Fibroblast of skin of scalp (primary cell): ENCODE measurements at regions not wholly inside any gene's neighbourhood (a gene's known extent, or its start where the extent isn't known, plus 50 kb on each side); places are given as distances from the start of the nearest gene placed in this dataset.

Experiments
- DNase-seq: peaks from one replicate; pipeline ENCODE4 v3.0.0-alpha.2; 2013

GRCh38 chr16:65947951-65948350 is 418.5 kb upstream of the CDH5 start:
- no peak for DNase-seq

DNA sequence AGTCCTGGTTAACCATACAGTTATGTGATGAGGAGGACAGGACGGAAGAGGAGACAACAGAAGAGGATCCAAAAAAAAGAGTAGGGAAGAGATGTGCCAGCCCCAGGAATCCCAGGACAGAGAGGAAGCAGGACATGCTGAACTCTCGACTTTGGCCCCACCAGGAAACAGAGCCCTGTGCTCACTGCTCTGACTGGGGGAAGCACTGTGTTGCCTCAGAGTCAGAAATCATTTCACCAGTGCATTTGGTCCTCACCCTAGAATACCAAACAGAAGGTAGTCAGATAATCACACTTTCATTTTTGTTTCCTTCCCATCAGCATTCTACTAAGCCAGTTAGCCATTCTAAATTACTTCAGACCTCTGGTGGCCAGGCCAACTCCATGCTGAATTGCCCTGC is 421.0 kb upstream of the CDH5 start:
- no peak for DNase-seq

DNA sequence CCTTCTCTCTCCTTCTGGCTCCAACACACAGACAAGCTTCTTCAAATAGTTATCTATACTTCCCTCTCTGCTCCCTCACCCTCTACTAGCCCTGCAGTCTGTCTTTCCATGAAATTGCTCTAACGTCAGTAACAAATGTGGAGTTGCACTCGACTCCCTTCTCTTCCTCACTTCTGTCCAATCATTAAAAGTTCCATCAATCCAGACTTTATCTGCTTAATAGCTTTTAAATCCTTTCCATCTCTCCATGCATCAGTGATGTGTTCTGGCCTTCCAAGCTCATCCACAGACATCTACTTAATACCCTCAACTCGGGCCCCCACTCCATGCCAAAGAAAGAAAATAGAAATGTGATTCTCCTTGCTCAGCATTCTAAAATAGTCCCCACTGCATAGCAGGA is 422.1 kb upstream of the CDH5 start:
- no peak for DNase-seq

GRCh38 chr16:65940711-65941110 is 425.8 kb upstream of the CDH5 start:
- no peak for DNase-seq

GRCh38 chr16:65938083-65938482 is 428.4 kb upstream of the CDH5 start:
- no peak for DNase-seq

DNA sequence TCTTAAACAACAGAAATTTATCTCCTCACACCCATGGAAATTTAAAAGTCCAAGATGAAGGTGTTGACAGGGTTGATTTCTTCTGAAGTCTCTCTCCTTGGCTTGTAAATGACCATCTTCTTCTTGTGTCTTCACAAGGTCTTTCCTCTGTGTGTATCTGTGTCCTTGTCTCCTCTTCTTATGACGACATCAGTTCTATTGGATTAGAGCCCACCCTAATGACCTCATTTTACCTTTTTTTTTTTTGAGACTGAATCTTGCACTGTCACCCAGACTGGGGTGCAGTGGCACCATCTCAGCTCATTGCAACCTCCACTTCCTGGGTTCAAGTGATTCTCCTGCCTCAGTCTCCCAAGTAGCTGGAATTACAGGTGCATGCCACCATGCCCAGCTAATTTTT is 429.0 kb upstream of the CDH5 start:
- no peak for DNase-seq

DNA sequence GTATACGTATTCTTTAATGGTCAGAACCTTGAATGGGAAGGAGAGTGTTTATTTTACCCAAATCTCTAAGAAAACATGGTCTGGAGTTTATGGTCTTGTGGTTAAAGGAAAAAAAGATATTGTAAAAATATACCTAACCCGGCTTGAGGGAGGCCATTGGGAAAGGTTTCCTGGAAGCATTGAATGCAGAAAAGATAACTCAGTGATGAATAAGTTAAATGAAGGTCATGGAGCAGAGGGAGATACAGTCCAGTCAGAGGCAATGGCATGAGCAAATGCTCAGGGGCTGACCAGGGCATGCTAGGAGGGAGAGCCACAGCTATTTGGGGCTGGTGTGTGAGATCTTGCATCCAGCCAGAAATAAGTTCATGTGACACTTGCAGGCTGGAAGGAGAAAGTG is 430.4 kb upstream of the CDH5 start:
- no peak for DNase-seq

- DNase-seq: no peak
These were observed 432.0 kb upstream of the CDH5 start for GRCh38 chr16:65934443-65934842.

GRCh38 chr16:65933703-65934102 is 432.8 kb upstream of the CDH5 start:
- DNase-seq: no peak

DNA sequence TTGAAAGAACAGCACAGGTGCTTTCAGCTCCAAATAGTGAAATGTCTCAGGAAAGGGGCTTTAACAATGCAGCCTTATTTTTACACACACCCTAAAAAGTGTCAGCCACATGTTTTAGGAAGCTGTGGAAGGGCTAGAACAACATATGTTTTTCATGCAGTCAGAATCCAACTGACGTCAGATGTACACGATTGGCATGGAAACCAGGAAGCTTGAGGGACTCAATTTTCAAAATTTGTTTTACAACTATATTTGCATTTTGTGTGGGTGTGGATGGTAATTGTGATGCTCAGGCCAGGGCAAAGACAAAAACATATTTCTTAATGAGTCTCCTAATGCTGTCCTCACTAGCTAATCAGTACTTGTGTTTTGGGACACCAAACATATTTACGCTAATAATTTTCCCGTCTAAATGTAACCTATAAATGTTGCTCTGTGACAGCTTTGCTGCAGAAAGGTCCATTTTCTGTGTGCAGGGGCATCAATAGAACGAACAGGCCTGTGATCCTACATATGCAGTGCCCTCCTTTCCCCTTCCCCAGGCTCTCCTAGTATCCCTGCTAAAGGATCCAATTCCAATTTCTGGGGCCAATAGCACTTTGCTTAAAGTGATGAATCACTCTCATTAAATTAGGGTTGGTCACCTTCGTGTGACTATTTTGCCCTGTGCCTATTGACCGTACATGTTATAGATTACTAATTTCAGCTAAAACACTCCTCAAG is 434.0 kb upstream of the CDH5 start:
- DNase-seq: no peak

DNA sequence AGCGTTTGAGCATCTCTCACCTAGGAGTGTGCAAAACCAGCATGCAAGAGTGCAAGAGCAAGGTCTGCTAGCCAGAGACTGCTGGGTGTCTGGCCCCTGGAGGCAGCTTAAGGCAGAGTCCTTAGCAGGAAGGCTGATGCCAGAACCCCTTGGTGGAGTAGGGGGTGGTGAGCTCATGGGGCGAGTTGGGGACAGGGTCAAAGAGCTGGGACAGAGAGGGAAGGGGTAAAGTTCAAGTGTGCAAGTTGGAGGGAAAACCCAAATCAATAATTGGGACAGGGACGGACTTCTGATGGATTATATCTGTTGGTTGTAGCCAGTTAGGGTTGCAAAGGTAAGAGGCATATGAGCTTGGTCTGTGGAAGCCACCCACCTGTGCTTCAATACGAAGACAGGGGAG is 443.6 kb upstream of the CDH5 start:
- DNase-seq: no peak

DNA sequence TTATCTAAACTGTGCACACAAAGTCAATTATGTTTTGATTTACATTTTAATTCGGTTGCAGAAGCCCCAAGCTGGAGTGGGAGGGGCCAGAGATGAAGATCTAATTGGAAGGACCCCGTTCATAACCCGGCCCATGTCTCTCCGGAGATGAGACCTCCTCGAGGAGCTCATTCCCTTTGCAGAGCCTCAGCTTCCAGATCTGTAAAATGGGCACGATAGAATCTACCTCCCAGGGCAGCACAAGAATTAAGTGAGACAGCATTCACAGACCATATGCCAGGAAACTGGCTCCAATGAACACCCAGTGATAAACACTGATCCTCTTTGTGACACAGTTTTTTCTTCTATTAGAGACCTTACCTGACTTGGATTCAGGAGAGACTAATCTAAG is 446.5 kb upstream of the CDH5 start:
- DNase-seq: no peak

DNA sequence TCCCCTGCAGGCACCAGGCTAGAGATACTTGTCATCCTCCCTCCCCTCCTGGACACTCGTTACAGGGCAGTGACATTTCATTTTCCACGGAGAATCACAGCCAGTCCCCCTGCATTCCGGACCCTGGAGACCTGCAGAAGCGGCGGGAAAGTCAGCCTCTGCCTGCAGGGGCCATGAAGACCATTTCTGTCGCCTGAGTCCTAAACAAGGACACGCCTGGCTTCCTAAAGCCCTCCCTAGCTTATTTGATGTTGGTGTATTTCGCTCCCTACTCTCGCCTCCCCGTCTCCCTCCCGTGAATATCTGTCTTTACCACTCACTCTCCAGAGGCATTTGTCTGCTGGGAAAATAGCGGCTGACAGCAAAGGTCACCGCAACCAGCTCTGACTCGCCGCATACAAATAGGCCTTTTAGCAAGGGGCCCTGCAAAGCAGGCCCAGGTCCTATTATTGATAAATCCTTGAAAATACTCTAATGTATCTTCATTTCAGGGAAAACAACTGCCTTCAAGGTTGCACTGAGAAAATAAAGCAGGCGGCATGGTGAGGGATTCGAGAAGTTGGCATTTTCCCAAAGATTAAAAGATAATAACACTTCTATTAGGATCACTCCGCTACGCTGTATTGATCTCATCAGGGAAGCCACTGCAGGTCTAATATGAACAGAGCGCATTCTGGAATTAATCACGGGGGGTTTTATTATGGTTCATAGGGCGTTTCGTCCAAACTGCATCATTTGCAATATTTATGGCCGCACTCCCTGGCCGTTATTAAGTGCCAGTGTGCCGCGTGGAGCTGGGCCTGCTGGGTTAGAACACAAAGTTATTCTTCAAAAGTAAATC is 447.1 kb upstream of the CDH5 start:
- no peak for DNase-seq

DNA sequence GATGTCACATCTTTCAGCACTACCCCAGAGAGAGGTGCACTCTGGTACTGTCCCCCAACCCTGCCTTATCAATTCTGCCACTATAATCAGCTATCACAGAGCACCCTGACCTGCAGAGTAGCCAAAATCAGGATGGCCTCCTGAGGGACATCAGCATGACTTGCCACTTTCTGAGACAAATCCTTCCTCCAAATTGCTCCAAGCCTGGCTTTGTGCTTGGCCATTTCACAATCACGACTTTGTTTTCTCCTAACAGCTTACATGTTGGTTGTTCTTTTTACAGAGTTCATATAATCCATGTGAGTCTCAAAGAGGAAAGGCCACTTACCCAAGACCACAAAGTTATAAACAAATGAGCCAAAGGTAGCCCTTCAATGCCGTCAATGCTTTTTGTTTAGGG is 449.0 kb upstream of the CDH5 start:
- no peak for DNase-seq

DNA sequence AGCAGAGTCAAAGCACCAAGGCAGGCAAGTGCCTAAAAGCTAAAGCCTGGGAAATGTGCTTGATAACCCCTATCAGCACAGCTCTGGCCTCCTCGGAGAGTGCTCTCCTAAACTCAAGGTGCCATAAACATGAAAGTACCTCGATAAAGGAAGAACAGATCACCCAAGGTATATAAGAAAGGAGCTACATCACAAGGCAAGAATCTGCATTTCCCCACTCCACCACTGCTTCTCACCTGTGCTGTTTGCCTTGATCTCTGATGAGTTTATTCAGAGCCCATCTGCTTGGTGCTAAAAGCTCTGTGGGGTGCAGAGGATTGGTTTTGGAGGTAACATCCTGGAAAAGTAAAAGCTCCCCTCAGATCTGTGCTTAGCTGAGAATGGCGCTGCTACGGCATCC is 449.5 kb upstream of the CDH5 start:
- no peak for DNase-seq

GRCh38 chr16:65910291-65910690 is 456.2 kb upstream of the CDH5 start:
- no peak for DNase-seq

GRCh38 chr16:65909310-65910050 is 457.0 kb upstream of the CDH5 start:
- DNase-seq: no peak

GRCh38 chr16:65908568-65908967 is 457.9 kb upstream of the CDH5 start:
- no peak for DNase-seq

DNA sequence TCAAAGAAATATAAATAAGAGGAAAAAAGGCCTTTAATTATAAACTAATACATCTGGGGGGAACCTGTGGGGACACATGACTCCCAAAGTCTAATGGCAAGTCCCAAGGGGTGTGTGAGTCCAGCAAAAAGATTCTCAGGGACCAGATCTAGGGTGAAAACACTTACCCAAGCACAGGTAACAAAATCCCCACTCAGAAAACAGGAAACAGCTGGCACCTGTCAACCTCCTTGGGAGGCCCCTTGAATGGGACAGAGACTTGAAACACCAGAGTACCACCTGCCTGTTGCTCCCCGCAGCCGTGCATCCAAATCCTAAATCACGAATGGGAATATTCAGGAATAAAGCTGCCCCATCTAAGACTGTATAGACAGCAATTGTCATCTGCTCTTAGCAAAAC is 461.2 kb upstream of the CDH5 start:
- DNase-seq: no peak

DNA sequence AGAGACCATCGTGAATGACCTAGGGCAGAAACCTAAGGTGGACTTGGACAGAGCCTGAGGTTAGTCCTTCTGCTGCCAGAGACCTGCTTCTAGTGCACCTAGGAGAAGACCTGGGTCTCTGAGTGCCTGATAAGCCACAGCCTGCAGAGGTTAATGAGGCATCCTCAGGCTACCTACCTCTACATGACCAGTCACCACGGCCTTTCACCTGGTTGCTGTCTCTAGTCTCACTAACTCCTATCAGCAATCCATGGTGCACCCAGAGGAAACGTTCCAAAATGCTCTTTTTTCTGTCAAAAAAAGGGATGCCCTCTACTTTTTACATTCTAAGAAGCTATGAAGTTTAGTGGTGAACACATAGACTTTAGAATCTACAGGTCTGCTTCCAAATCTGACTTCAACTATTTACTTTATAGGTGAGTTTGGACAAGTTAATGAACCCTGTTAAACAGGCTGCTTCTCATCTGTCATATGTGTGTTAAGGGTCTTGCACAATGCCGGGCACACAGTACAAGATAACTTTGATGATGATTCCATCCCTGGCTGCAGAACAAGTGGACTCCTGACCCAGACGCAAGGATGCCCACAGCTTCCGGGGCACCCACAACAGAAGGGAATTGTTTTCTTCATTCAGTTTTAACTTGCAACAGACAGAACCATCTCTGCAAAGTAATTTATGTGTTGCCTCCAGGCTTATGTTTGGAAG is 469.9 kb upstream of the CDH5 start:
- no peak for DNase-seq

GRCh38 chr16:65895906-65896305 is 470.6 kb upstream of the CDH5 start:
- no peak for DNase-seq

DNA sequence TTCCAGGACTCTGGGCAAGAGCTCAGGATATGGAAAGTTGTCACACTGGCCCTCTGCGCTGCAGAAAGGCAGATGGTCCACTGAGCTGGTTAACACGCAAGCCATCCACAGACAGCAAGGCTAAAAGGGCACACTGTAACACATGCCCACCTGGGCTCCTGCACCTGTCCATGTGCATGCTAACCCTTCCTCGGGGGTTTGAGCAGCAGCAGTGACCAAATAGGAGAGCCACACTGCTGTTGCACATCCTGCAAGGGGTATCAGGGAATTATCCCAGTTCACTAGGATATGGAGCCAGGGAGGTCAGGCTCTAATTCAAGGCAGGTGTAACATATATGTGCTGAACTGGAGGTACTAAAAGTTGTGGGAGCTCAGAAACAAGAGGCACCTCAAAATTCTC is 471.0 kb upstream of the CDH5 start:
- DNase-seq: no peak

- DNase-seq: no peak
These were observed 476.3 kb upstream of the CDH5 start for GRCh38 chr16:65890203-65890602.
